HPDE6-E6E7 (cell line): ENCODE measurements at regions not wholly inside any gene's neighbourhood (a gene's known extent, or its start where the extent isn't known, plus 50 kb on each side); places are given as distances from the start of the nearest gene placed in this dataset.
"Not testable (repeated sequence)": the region's sequence is repeated elsewhere in the genome, so short reads cannot be mapped to it uniquely, and the experiment has no call there.

ENCODE experiments used
- DNase-seq: peaks from one replicate; pipeline ENCODE4 v3.0.0; 2011; ENCODE audit warnings: missing footprints; ENCODE audit errors: extremely low spot score

GRCh38 chr14:105931808-105932483 lies 405.6 kb downstream of the TMEM121 start:
- DNase-seq, result no peak

- DNase-seq, result no peak
These were observed 406.9 kb downstream of the TMEM121 start for GRCh38 chr14:105933238-105933637.

GRCh38 chr14:105935384-105935783 lies 409.0 kb downstream of the TMEM121 start:
- no peak for DNase-seq

GRCh38 chr14:105937253-105938054 lies 411.1 kb downstream of the TMEM121 start:
- DNase-seq, result no peak

GRCh38 chr14:105938055-105938863 lies 411.9 kb downstream of the TMEM121 start:
- no peak for DNase-seq

- no peak for DNase-seq
These were observed 412.6 kb downstream of the TMEM121 start for GRCh38 chr14:105938959-105939358.

GRCh38 chr14:105939810-105940508 lies 413.6 kb downstream of the TMEM121 start:
- no peak for DNase-seq

GRCh38 chr14:105940534-105941225 lies 414.3 kb downstream of the TMEM121 start:
- DNase-seq, result no peak

GRCh38 chr14:105941226-105942166 lies 415.1 kb downstream of the TMEM121 start:
- DNase-seq, result no peak

GRCh38 chr14:105942725-105943124 lies 416.3 kb downstream of the TMEM121 start:
- DNase-seq, result not testable (repeated sequence)

GRCh38 chr14:105943973-105944602 lies 417.7 kb downstream of the TMEM121 start:
- DNase-seq, result no peak

GRCh38 chr14:105944632-105945610 lies 418.5 kb downstream of the TMEM121 start:
- no peak for DNase-seq

- DNase-seq, result no peak
These were observed 419.5 kb downstream of the TMEM121 start for GRCh38 chr14:105945896-105946295.

- DNase-seq, result no peak
These were observed 421.2 kb downstream of the TMEM121 start for GRCh38 chr14:105947599-105947998.

GRCh38 chr14:105948955-105949354 lies 422.6 kb downstream of the TMEM121 start:
- not testable (repeated sequence) for DNase-seq

- DNase-seq, result not testable (repeated sequence)
These were observed 424.0 kb downstream of the TMEM121 start for GRCh38 chr14:105950364-105950892.

- DNase-seq, result no peak
These were observed 425.0 kb downstream of the TMEM121 start for GRCh38 chr14:105951399-105951798.

- no peak for DNase-seq
These were observed 425.8 kb downstream of the TMEM121 start for GRCh38 chr14:105952222-105952621.
